A673 (cell line): ENCODE measurements at regions not wholly inside any gene's neighbourhood (a gene's known extent, or its start where the extent isn't known, plus 50 kb on each side); places are given as distances from the start of the nearest gene placed in this dataset.
"Not testable (repeated sequence)": the region's sequence is repeated elsewhere in the genome, so short reads cannot be mapped to it uniquely, and the experiment has no call there.

Experiments used
- BruUV-seq: library from RNA; stranded (reverse); fragments of 400-500 nt; replicated peaks from 2 replicates; lab custom pipeline; 2021; lab: Mats Ljungman, UMichigan
- CTCF ChIA-PET: fragments of 300-600 bp; sonication (Branson Sonifier 250); formaldehyde crosslinking; loops from one replicate; lab custom pipeline; 2022; ENCODE audit warnings: antibody characterized with exemption; lab: Charles Lee
- POLR2A ChIA-PET: fragments of 300-600 bp; sonication (Branson Sonifier 250); formaldehyde crosslinking; loops from one replicate; lab custom pipeline; 2022; ENCODE audit warnings: antibody characterized with exemption; ENCODE audit not compliant: low non-redundant PET; lab: Charles Lee
- DNase-seq: peaks from one replicate; pipeline ENCODE4 v3.0.0-alpha.2; 2015; ENCODE audit warnings: low spot score
- H3K27ac ChIP-seq: fragments of 200-600 bp; sonication (generic); 2 replicates; pipeline ENCODE4 v1.5.1; 2016; ENCODE audit warnings: mixed run types, low read depth, mild to moderate bottlenecking, mixed read lengths, antibody characterized with exemption, low read length; ENCODE audit not compliant: poor library complexity, severe bottlenecking
- H3K27me3 ChIP-seq: fragments of 200-600 bp; sonication (generic); replicated peaks from 2 replicates; pipeline ENCODE4 v1.6.1; 2017; ENCODE audit warnings: mixed run types, low read depth, mild to moderate bottlenecking, mixed read lengths, antibody characterized with exemption, low read length; ENCODE audit not compliant: insufficient read depth, poor library complexity
- H3K36me3 ChIP-seq: fragments of 200-600 bp; sonication (generic); 2 replicates; pipeline ENCODE4 v1.6.1; 2016; ENCODE audit warnings: mixed run types, mild to moderate bottlenecking, mixed read lengths, antibody characterized with exemption, low read length; ENCODE audit not compliant: insufficient read depth, poor library complexity, severe bottlenecking
- H3K4me1 ChIP-seq: fragments of 200-600 bp; sonication (generic); 2 replicates; pipeline ENCODE4 v1.6.1; 2017; ENCODE audit warnings: mixed run types, mild to moderate bottlenecking, mixed read lengths, antibody characterized with exemption, low read length; ENCODE audit not compliant: insufficient read depth, poor library complexity, severe bottlenecking
- H3K4me3 ChIP-seq: fragments of 200-600 bp; sonication (generic); 2 replicates; pipeline ENCODE4 v1.5.1; 2016; ENCODE audit warnings: low read depth, mixed run types, mild to moderate bottlenecking, mixed read lengths, low read length; ENCODE audit not compliant: poor library complexity, severe bottlenecking
- H3K9me3 ChIP-seq: fragments of 200-600 bp; sonication (generic); 2 replicates; pipeline ENCODE4 v1.6.1; 2016; ENCODE audit warnings: mixed run types, low read depth, mild to moderate bottlenecking, mixed read lengths, antibody characterized with exemption, low read length; ENCODE audit not compliant: poor library complexity, severe bottlenecking
- EZH2 ChIP-seq: fragments of 200-600 bp; sonication (generic); IDR thresholded peaks from 2 replicates; pipeline ENCODE4 v1.6.1; 2017; ENCODE audit warnings: borderline replicate concordance, low read depth, mild to moderate bottlenecking, mixed read lengths, antibody characterized with exemption, low read length; ENCODE audit not compliant: poor library complexity, severe bottlenecking
- intact Hi-C: fragments of 100-400 bp; cut with micrococcal nuclease; formaldehyde crosslinking; loops from one replicate; pipeline ENCODE4 v1.10.0; 2022; ENCODE audit not compliant: unreplicated experiment
- TF ChIP-seq, protein P1 (sequence below): fragments of 300-800, 200-600 bp; sonication (generic); conservative IDR thresholded peaks from 2 replicates; pipeline ENCODE4 v1.5.1; 2017; ENCODE audit warnings: low read depth, mild to moderate bottlenecking, antibody characterized with exemption, low read length, moderate library complexity, mixed read lengths

DNA sequence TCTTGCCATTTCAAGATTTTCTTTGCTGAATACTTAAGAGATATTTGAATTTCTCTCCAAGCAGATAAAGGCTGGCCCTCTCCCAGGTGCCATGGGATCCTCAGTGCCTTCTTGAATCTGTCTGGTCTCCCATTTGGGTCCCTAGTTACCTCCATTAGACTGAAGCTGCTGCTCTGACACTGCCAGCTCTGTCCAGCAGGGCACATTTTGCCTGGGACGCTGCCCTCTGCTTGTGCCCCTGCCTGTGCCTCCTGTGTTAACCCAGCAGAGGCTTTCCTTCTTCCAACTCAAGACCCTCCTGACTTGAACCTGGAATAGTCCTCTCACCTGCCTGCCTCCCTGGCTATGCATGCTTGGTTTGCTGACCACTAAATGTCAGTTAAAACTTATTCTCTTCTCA is 406.3 kb downstream of the BUD13 start:
- ChIA-PET POLR2A (no interaction called here), CTCF (no interaction called here)
- H3K27me3 ChIP-seq: peaks cover 34% of the 10 kb centered on the region
- no peaks in the 10 kb centered on the region for H3K4me1 ChIP-seq
- intact Hi-C loops: no loop called here
- H3K36me3 ChIP-seq: no peaks in the 10 kb centered on the region
- no peaks in the 10 kb centered on the region for H3K9me3 ChIP-seq
- no TSS peak for BruUV-seq
- DNase-seq: no peak
- no peak overlapping the region for H3K4me3 ChIP-seq
- TF ChIP-seq, protein P1, sequence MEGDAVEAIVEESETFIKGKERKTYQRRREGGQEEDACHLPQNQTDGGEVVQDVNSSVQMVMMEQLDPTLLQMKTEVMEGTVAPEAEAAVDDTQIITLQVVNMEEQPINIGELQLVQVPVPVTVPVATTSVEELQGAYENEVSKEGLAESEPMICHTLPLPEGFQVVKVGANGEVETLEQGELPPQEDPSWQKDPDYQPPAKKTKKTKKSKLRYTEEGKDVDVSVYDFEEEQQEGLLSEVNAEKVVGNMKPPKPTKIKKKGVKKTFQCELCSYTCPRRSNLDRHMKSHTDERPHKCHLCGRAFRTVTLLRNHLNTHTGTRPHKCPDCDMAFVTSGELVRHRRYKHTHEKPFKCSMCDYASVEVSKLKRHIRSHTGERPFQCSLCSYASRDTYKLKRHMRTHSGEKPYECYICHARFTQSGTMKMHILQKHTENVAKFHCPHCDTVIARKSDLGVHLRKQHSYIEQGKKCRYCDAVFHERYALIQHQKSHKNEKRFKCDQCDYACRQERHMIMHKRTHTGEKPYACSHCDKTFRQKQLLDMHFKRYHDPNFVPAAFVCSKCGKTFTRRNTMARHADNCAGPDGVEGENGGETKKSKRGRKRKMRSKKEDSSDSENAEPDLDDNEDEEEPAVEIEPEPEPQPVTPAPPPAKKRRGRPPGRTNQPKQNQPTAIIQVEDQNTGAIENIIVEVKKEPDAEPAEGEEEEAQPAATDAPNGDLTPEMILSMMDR: no peak
- TF ChIP-seq EZH2: no peak
- no peak overlapping the region for H3K27ac ChIP-seq

DNA sequence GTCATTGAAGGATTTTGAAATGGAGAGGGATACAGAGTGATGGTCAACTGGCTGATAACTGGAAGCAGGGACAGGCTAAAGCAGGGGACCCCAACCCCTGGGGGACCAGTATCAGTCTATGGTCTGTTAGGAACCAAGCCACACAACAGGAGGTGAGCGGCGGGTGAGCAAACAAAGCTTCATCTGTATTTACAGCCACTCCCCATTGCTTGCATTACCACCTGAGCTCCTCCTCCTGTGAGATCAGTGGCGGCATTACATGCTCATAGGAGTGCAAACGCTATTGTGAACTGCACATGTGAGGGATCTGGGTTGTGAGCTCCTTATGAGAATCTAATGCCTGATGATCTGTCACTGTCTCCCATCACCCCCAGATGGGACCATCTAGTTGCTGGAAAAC is 407.9 kb downstream of the BUD13 start:
- CTCF ChIA-PET, DNase-seq, H3K4me3 ChIP-seq, intact Hi-C loops, POLR2A ChIA-PET, BruUV-seq, H3K27ac ChIP-seq, H3K9me3 ChIP-seq, H3K36me3 ChIP-seq, H3K4me1 ChIP-seq: not testable (repeated sequence)
- H3K27me3 ChIP-seq: peaks cover 41% of the 10 kb centered on the region

DNA sequence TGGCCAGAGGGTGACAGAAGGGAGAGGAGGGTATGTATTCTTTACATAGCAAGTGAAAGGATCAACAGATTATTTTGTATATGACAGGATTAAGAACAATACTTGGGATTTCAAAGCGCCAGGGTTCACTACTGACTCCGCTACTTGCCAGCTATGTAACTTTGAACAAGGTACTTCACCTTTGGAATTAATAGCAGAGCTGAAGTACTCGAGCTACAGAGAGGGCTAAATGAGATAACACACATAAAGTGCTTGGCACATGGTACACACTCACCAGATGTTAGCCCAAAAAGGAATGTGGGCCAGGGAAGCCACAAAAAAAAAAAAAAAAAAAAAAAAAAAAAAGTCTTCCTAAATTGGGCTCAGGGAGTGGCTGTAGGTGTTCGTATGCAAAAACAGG is 408.4 kb downstream of the BUD13 start:
- BruUV-seq: no TSS peak
- Histone ChIP-seq H3K4me1 (no peaks in the 10 kb centered on the region), H3K27me3 (peaks cover 41% of the 10 kb centered on the region), H3K36me3 (no peaks in the 10 kb centered on the region), H3K4me3 (no peak overlapping the region), H3K27ac (no peak overlapping the region), H3K9me3 (no peaks in the 10 kb centered on the region)
- POLR2A ChIA-PET: no interaction called here
- DNase-seq: no peak
- CTCF ChIA-PET: no interaction called here
- intact Hi-C loops: no loop called here
- TF ChIP-seq, protein P1: no peak
- TF ChIP-seq EZH2: no peak

DNA sequence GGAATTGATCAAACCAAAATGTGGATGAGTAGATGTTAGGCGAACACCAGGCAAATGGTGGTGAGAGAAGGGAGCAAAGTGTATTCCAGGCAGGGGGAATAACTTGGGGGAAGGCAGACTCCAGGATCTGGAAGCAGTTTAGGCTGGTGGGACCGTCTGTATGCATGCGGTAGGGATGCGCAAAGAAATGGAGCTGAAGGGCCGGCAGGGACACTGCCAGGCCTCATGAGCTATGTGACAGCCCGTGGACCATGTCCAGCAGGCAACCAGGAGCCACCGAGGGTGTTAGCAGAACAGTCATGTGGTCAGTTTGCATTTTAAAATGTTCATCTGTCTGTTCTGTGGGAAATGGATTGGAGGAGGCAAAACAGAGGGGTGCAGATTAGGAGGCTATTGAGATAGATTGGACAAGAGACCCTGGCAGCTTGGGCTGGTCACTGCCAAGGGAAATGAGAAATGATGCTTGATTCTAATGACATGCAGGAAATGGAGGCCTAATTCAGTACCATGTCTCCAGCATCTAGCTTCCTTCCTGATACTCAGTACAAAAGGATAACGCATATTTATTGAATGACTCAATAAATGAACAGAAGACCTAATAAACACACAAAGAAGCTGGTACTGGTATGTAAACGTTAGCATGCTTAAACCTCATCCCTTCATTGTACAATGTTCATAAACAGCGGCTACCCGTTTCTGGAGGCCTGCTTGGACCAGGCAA is 412.4 kb downstream of the BUD13 start:
- CTCF ChIA-PET: no interaction called here
- DNase-seq: no peak
- Histone ChIP-seq H3K9me3 (no peaks in the 10 kb centered on the region), H3K36me3 (no peaks in the 10 kb centered on the region), H3K4me1 (no peaks in the 10 kb centered on the region), H3K4me3 (no peak overlapping the region), H3K27ac (no peak overlapping the region), H3K27me3 (peaks cover 35% of the 10 kb centered on the region)
- no TSS peak for BruUV-seq
- intact Hi-C loops: no loop called here
- TF ChIP-seq EZH2: no peak
- TF ChIP-seq, protein P1: no peak
- POLR2A ChIA-PET: no interaction called here
